H1 (cell line): ENCODE measurements at regions not wholly inside any gene's neighbourhood (a gene's known extent, or its start where the extent isn't known, plus 50 kb on each side); places are given as distances from the start of the nearest gene placed in this dataset.

Source experiments
- CTCF ChIA-PET: fragments of 300-600 bp; sonication (Branson Sonifier 250); formaldehyde crosslinking; loops from one replicate; lab custom pipeline; 2021; ENCODE audit not compliant: partially characterized antibody; lab: Charles Lee
- POLR2A ChIA-PET: fragments of 300-600 bp; sonication (Branson Sonifier 250); formaldehyde crosslinking; loops from one replicate; lab custom pipeline; 2021; ENCODE audit warnings: inconsistent platforms; ENCODE audit not compliant: partially characterized antibody; lab: Charles Lee
- DNase-seq, 2 experiments: peaks; one replicate each; pipeline versions ENCODE4 v3.0.0 to v3.0.0-alpha.2; 2010 to 2022; ENCODE audit warnings: low spot score in 2 of 2, low read depth in 1 of 2, mixed read lengths in 1 of 2
- FAIRE-seq: peaks from 2 replicates; lab custom pipeline; 2011; peaks lifted over from hg19 to GRCh38; lab: Jason Lieb, UNC
- H2AFZ ChIP-seq: 2 replicates; pipeline ENCODE4 v1.8.1; 2012; ENCODE audit warnings: low read length, inconsistent platforms
- H2AK5ac ChIP-seq: 2 replicates; pipeline ENCODE4 v1.6.1; 2013; ENCODE audit warnings: low read depth, low read length
- H2BK120ac ChIP-seq: replicated peaks from 2 replicates; pipeline ENCODE3; 2013; ENCODE audit warnings: low read depth, low read length, inconsistent platforms
- H2BK12ac ChIP-seq: 2 replicates; pipeline ENCODE4 v1.6.1; 2013; ENCODE audit warnings: low read depth, low read length
- H2BK15ac ChIP-seq: 2 replicates; pipeline ENCODE4 v1.6.1; 2013; ENCODE audit warnings: low read length
- H2BK20ac ChIP-seq: 2 replicates; pipeline ENCODE4 v1.6.1; 2013; ENCODE audit warnings: low read length
- H2BK5ac ChIP-seq: 2 replicates; pipeline ENCODE4 v1.6.1; 2013; ENCODE audit warnings: low read depth, low read length
- H3K14ac ChIP-seq: 2 replicates; pipeline ENCODE4 v1.6.1; 2013; ENCODE audit warnings: inconsistent platforms; ENCODE audit not compliant: insufficient read length
- H3K18ac ChIP-seq: 2 replicates; pipeline ENCODE4 v1.6.1; 2013; ENCODE audit warnings: low read length; ENCODE audit errors: extremely low read depth
- H3K23ac ChIP-seq: 2 replicates; pipeline ENCODE4 v1.6.1; 2013; ENCODE audit warnings: inconsistent platforms; ENCODE audit not compliant: insufficient read length
- H3K23me2 ChIP-seq: 2 replicates; pipeline ENCODE4 v1.6.1; 2013; ENCODE audit warnings: low read depth, low read length
- H3K27ac ChIP-seq: 2 replicates; pipeline ENCODE4 v1.6.1; 2011; ENCODE audit warnings: low read depth, low read length, inconsistent platforms
- H3K27me3 ChIP-seq, 4 experiments: replicated peaks in 1 of 4; 1 replicate in 1 of 4; 2 replicates in 3 of 4; pipeline versions ENCODE4 v1.6.1 to v1.8.1; 2011 to 2013; ENCODE audit warnings: low read length in 3 of 4, mild to moderate bottlenecking in 3 of 4, inconsistent platforms in 2 of 4, mixed read lengths in 2 of 4, moderate library complexity in 1 of 4; ENCODE audit not compliant: control insufficient read depth in 3 of 4, insufficient read depth in 3 of 4; ENCODE audit errors: extremely low read depth in 1 of 4
- H3K36me3 ChIP-seq, 4 experiments: 2 replicates each; pipeline versions ENCODE4 v1.6.1 to v1.8.1; 2011 to 2013; ENCODE audit warnings: mild to moderate bottlenecking in 4 of 4, low read length in 3 of 4, moderate library complexity in 2 of 4, control low read depth in 1 of 4, inconsistent platforms in 1 of 4; ENCODE audit not compliant: insufficient read depth in 4 of 4, control insufficient read depth in 2 of 4
- H3K4ac ChIP-seq: replicated peaks from 2 replicates; pipeline ENCODE3; 2013; ENCODE audit warnings: low read length, low read depth, mixed read lengths, inconsistent platforms; ENCODE audit not compliant: insufficient read length
- H3K4me1 ChIP-seq, 4 experiments: replicated peaks in 1 of 4; 1 replicate in 1 of 4; 2 replicates in 3 of 4; pipeline versions ENCODE4 v1.6.1 to v1.8.1; 2011 to 2013; ENCODE audit warnings: low read length in 3 of 4, inconsistent platforms in 2 of 4, mixed read lengths in 1 of 4; ENCODE audit not compliant: insufficient read depth in 4 of 4, control insufficient read depth in 3 of 4
- H3K4me2 ChIP-seq, 2 experiments: 2 replicates each; pipeline versions ENCODE4 v1.6.1 to v1.8.1; 2011 to 2013; ENCODE audit warnings: low read depth in 2 of 2, low read length in 2 of 2, control low read depth in 1 of 2, inconsistent platforms in 1 of 2, mild to moderate bottlenecking in 1 of 2; ENCODE audit not compliant: insufficient read depth in 1 of 2
- H3K4me3 ChIP-seq, 4 experiments: fragments of 200-600, 300-600 bp in 1 of 4; sonication (generic), shearing (Covaris generic), sonication (Bioruptor Twin) in 1 of 4; 2 replicates each; pipeline versions ENCODE4 v1.5.1 to v1.8.1; 2011 to 2016; ENCODE audit warnings: low read length in 4 of 4, low read depth in 3 of 4, control low read depth in 2 of 4, inconsistent platforms in 2 of 4, mild to moderate bottlenecking in 2 of 4, mixed read lengths in 1 of 4, moderate library complexity in 1 of 4; ENCODE audit not compliant: insufficient read depth in 2 of 4; ENCODE audit errors: extremely low read depth in 1 of 4
- H3K56ac ChIP-seq: replicated peaks from 2 replicates; pipeline ENCODE3; 2013; ENCODE audit warnings: low read depth, mild to moderate bottlenecking, mixed read lengths, low read length, inconsistent platforms; ENCODE audit not compliant: insufficient read length
- H3K79me1 ChIP-seq: 2 replicates; pipeline ENCODE4 v1.6.1; 2013; ENCODE audit warnings: low read depth, low read length, control low read depth
- H3K79me2 ChIP-seq, 2 experiments: 2 replicates each; pipeline versions ENCODE4 v1.6.1 to v1.8.1; 2012 to 2013; ENCODE audit warnings: low read length in 2 of 2, mild to moderate bottlenecking in 2 of 2, inconsistent platforms in 1 of 2; ENCODE audit not compliant: insufficient read depth in 2 of 2, control insufficient read depth in 1 of 2
- H3K9ac ChIP-seq, 4 experiments: replicated peaks in 1 of 4; 1 replicate in 1 of 4; 2 replicates in 3 of 4; pipeline versions ENCODE4 v1.6.1 to v1.8.1; 2011 to 2013; ENCODE audit warnings: low read depth in 3 of 4, low read length in 3 of 4, control low read depth in 2 of 4, mild to moderate bottlenecking in 2 of 4, moderate library complexity in 2 of 4, inconsistent platforms in 1 of 4; ENCODE audit errors: extremely low read depth in 1 of 4
- H3K9me3 ChIP-seq, 2 experiments: 2 replicates each; pipeline versions ENCODE4 v1.6.1 to v1.8.1; 2012 to 2013; ENCODE audit warnings: mild to moderate bottlenecking in 2 of 2, moderate library complexity in 2 of 2, control low read depth in 1 of 2, inconsistent platforms in 1 of 2, low read depth in 1 of 2, low read length in 1 of 2, mixed read lengths in 1 of 2; ENCODE audit not compliant: insufficient read depth in 2 of 2
- H4K20me1 ChIP-seq, 2 experiments: replicated peaks in 1 of 2; 2 replicates each; pipeline versions ENCODE3 to v1.8.1; 2011 to 2013; ENCODE audit warnings: inconsistent platforms in 2 of 2, low read length in 2 of 2, mild to moderate bottlenecking in 1 of 2; ENCODE audit not compliant: insufficient read depth in 2 of 2, control insufficient read depth in 1 of 2
- H4K5ac ChIP-seq: 2 replicates; pipeline ENCODE4 v1.6.1; 2013; ENCODE audit warnings: low read length, low read depth, mixed read lengths, inconsistent platforms; ENCODE audit not compliant: insufficient read length
- H4K8ac ChIP-seq: 2 replicates; pipeline ENCODE4 v1.8.0; 2013; ENCODE audit warnings: mild to moderate bottlenecking, moderate library complexity, low read length, inconsistent platforms; ENCODE audit not compliant: insufficient read depth; ENCODE audit errors: extremely low read depth
- H4K91ac ChIP-seq: replicated peaks from 2 replicates; pipeline ENCODE3; 2013; ENCODE audit warnings: low read length, mixed read lengths, inconsistent platforms; ENCODE audit not compliant: insufficient read length
- BRCA1 ChIP-seq: IDR thresholded peaks from 2 replicates; pipeline ENCODE4 v1.6.1; 2012; ENCODE audit warnings: low read depth, low read length, improper control_type of control experiment
- EGR1 ChIP-seq: IDR thresholded peaks from 2 replicates; pipeline ENCODE4 v1.6.1; 2011; ENCODE audit warnings: low read depth, low read length, borderline replicate concordance
- GABPA ChIP-seq: IDR thresholded peaks from 2 replicates; pipeline ENCODE4 v1.6.1; 2011; ENCODE audit warnings: mild to moderate bottlenecking, low read length, moderate library complexity, borderline replicate concordance; ENCODE audit not compliant: insufficient read depth
- PHF8 ChIP-seq: fragments of 200-600 bp; sonication (generic); conservative IDR thresholded peaks from 2 replicates; pipeline ENCODE4 v1.7.1; 2012; ENCODE audit warnings: low read depth, mild to moderate bottlenecking, inconsistent platforms, low read length, moderate library complexity
- POLR2AphosphoS5 ChIP-seq: IDR thresholded peaks from 2 replicates; pipeline ENCODE4 v1.6.1; 2011; ENCODE audit warnings: low read depth, low read length
- RFX5 ChIP-seq: IDR thresholded peaks from 2 replicates; pipeline ENCODE4 v1.6.1; 2011; ENCODE audit warnings: low read depth, low read length, improper control_type of control experiment, borderline replicate concordance
- TCF12 ChIP-seq: IDR thresholded peaks from 2 replicates; pipeline ENCODE4 v1.6.1; 2011; ENCODE audit warnings: low read depth, mild to moderate bottlenecking, low read length
- WGBS, 2 experiments: shearing (Covaris generic) in 1 of 2; methylation state at CpG; one replicate each; pipeline versions ENCODE4 v1.1.6 to v1.1.7; 2013 to 2015; ENCODE audit warnings: low lambda C conversion rate in 2 of 2, mixed read lengths in 2 of 2, inconsistent platforms in 1 of 2, low coverage in 1 of 2, missing lambda C conversion rate in 1 of 2; ENCODE audit not compliant: insufficient replicate concordance in 2 of 2, insufficient coverage in 1 of 2, insufficient read length in 1 of 2; ENCODE audit errors: extremely low coverage in 1 of 2, missing lambda C conversion rate in 1 of 2; 5-methylcytosine and 5-hydroxymethylcytosine counted together

DNA sequence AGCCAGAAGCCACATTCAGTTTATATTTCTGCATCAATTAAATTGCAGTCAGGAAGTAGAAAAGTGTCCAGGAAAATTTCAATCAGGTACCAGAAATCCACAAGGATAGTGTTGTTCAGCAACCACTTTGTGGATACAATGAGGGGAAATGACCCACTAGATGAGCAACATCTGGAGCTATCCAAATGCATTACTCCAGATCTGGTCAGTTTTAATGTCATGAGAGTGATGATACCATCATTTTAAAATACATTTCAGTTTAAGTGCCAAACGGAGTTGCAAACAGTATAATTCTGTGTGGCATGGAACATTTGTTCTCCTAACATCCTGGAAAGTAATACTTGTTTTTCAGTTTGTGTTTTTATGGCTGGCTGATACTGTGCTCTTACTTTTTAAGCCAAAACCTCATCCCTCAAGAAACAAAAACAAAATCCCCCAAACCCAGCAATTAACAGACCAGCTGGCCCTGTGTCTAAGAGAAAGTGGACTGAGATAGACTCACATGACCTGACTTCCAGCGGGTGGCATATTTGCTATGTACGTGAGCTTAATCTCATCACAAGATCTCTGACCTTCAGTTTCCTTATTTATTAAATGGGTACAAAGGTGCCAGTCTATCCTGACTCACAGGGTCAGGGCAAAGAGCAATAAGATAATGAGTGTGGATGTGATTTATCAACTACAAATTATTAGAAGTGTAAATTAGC is 58.8 kb upstream of the CNKSR3 start:
- no peak overlapping the region for H3K27ac ChIP-seq
- TF ChIP-seq TCF12 = no peak
- TF ChIP-seq POLR2AphosphoS5 = no peak
- TF ChIP-seq RFX5 = no peak
- TF ChIP-seq PHF8 = no peak
- no peak for TF ChIP-seq EGR1
- TF ChIP-seq GABPA = no peak
- TF ChIP-seq BRCA1 = no peak
- DNase-seq (no peak), FAIRE-seq (no peak)
- H4K20me1 ChIP-seq = no peaks in the 10 kb centered on the region
- CTCF ChIA-PET = interaction anchor here (0.5 kb wide), 1 partner anchor 18 kb away, joined by 3 read pairs; no protein-coding TSS in a partner anchor
- H2AFZ ChIP-seq = no peak overlapping the region
- H3K4me1 ChIP-seq = no peaks in the 10 kb centered on the region
- no peaks in the 10 kb centered on the region for H3K9me3 ChIP-seq
- POLR2A ChIA-PET = no interaction called here
- no peak overlapping the region for H3K23ac ChIP-seq
- no peak overlapping the region for H2BK5ac ChIP-seq
- H2AK5ac ChIP-seq = no peak overlapping the region
- H3K23me2 ChIP-seq = no peaks in the 10 kb centered on the region; the same call in 1 of the 2 replicates
- no peak overlapping the region for H3K56ac ChIP-seq
- WGBS, 2 experiments = 79% methylated on average over 3 of the region's 3 CpGs; no CpG with 5 or more reads in 1 of the 2 experiments
- no peak overlapping the region for H3K14ac ChIP-seq
- H4K5ac ChIP-seq = no peak overlapping the region
- no peak overlapping the region for H2BK15ac ChIP-seq
- no peak overlapping the region for H2BK120ac ChIP-seq
- H4K91ac ChIP-seq = no peak overlapping the region
- H3K4me2 ChIP-seq = no peak overlapping the region
- H2BK20ac ChIP-seq = no peak overlapping the region
- no peak overlapping the region for H3K18ac ChIP-seq
- H3K79me1 ChIP-seq = no peaks in the 10 kb centered on the region
- no peaks in the 10 kb centered on the region for H3K27me3 ChIP-seq
- H3K79me2 ChIP-seq = no peaks in the 10 kb centered on the region
- no peak overlapping the region for H2BK12ac ChIP-seq
- H3K4me3 ChIP-seq = no peak overlapping the region
- H3K9ac ChIP-seq = no peak overlapping the region
- no peak overlapping the region for H4K8ac ChIP-seq
- no peaks in the 10 kb centered on the region for H3K36me3 ChIP-seq
- H3K4ac ChIP-seq = no peak overlapping the region
